CD4-positive, alpha-beta T cell (primary cell): ENCODE measurements at regions not wholly inside any gene's neighbourhood (a gene's known extent, or its start where the extent isn't known, plus 50 kb on each side); places are given as distances from the start of the nearest gene placed in this dataset.

Experiments
- ATAC-seq: fragments of 200-7000 bp; cut with Tn5 transposase; one replicate; pipeline ENCODE4 v1.10.0; 2022; ENCODE audit warnings: mild to moderate bottlenecking; ENCODE audit not compliant: poor library complexity
- CTCF ChIA-PET: fragments of 350-600 bp; sonication (Branson Sonifier 250); formaldehyde crosslinking; loops from one replicate; lab custom pipeline; 2021; ENCODE audit warnings: antibody characterized with exemption, inconsistent platforms; lab: Charles Lee
- POLR2A ChIA-PET: fragments of 350-600 bp; sonication (Branson Sonifier 250); formaldehyde crosslinking; loops from one replicate; lab custom pipeline; 2021; ENCODE audit warnings: antibody characterized with exemption, inconsistent platforms; lab: Charles Lee
- DNase-seq, 14 experiments: peaks; one replicate each; pipeline ENCODE4 v3.0.0-alpha.2; 2013 to 2020; ENCODE audit warnings: mixed read lengths in 2 of 14
- H3K27ac ChIP-seq, 2 donors: one replicate each; pipeline versions ENCODE4 v1.5.1 to v1.7.0; 2013; ENCODE audit warnings: low read length in 2 of 2, low read depth in 1 of 2, mild to moderate bottlenecking in 1 of 2
- H3K27me3 ChIP-seq, 2 experiments: 1 replicate in 1 of 2; 2 replicates in 1 of 2; pipeline versions ENCODE4 v1.6.1 to v1.7.0; 2013; ENCODE audit warnings: low read length in 2 of 2, control low read depth in 1 of 2, mild to moderate bottlenecking in 1 of 2, moderate library complexity in 1 of 2; ENCODE audit not compliant: insufficient read depth in 2 of 2, control insufficient read depth in 1 of 2
- H3K36me3 ChIP-seq: one replicate; pipeline ENCODE4 v1.6.1; 2013; ENCODE audit warnings: low read length, control low read depth; ENCODE audit not compliant: insufficient read depth
- H3K4me1 ChIP-seq: one replicate; pipeline ENCODE4 v1.6.1; 2013; ENCODE audit warnings: low read length, control low read depth; ENCODE audit not compliant: insufficient read depth
- H3K4me3 ChIP-seq: one replicate; pipeline ENCODE4 v1.5.1; 2013; ENCODE audit warnings: mild to moderate bottlenecking, low read length, moderate library complexity
- H3K9me3 ChIP-seq, 2 experiments: 1 replicate in 1 of 2; 2 replicates in 1 of 2; pipeline versions ENCODE4 v1.6.1 to v1.7.0; 2013; ENCODE audit warnings: low read length in 2 of 2, mild to moderate bottlenecking in 2 of 2, control low read depth in 1 of 2, moderate library complexity in 1 of 2; ENCODE audit not compliant: control insufficient read depth in 1 of 2, insufficient read depth in 1 of 2
- H3K27ac Mint-ChIP-seq: one replicate; pipeline ENCODE4 v1.8.0; 2020; ENCODE audit warnings: mixed read lengths
- H3K27me3 Mint-ChIP-seq: one replicate; pipeline ENCODE4 v1.8.0; 2021; ENCODE audit warnings: mixed read lengths
- H3K36me3 Mint-ChIP-seq: one replicate; pipeline ENCODE4 v1.8.0; 2021; ENCODE audit warnings: low read depth, mixed read lengths
- H3K4me1 Mint-ChIP-seq: one replicate; pipeline ENCODE4 v1.8.0; 2021; ENCODE audit warnings: low read depth, mixed read lengths
- H3K4me3 Mint-ChIP-seq: one replicate; pipeline ENCODE4 v1.8.0; 2020; ENCODE audit warnings: mild to moderate bottlenecking, mixed read lengths
- H3K9me3 Mint-ChIP-seq: one replicate; pipeline ENCODE4 v1.8.0; 2020; ENCODE audit warnings: mixed read lengths
- CTCF ChIP-seq: fragments of 200-600 bp; IDR thresholded peaks from one replicate; pipeline ENCODE4 v1.8.0; 2022; ENCODE audit warnings: antibody characterized with exemption, mild to moderate bottlenecking
- intact Hi-C, 2 experiments: fragments of 100-400 bp; cut with DNase I in 1 of 2; cut with micrococcal nuclease in 1 of 2; formaldehyde crosslinking; loops; one replicate each; pipeline versions ENCODE4 v1.15.1 to v1.9.0; 2023 to 2025; cut with DNase I, micrococcal nuclease

- no peak overlapping the region for H3K4me3 Mint-ChIP-seq
- DNase-seq (no peak), ATAC-seq (no peak)
- ChIA-PET POLR2A (no interaction called here), CTCF (interaction anchor here (0.6 kb wide), 1 partner anchor 900 kb away, joined by 3 read pairs; no protein-coding TSS in a partner anchor)
- no peak overlapping the region for H3K27ac Mint-ChIP-seq
- Histone ChIP-seq H3K36me3 (no peaks in the 10 kb centered on the region), H3K27me3 (no peaks in the 10 kb centered on the region), H3K4me1 (peaks cover 4% of the 10 kb centered on the region), H3K27ac (no peak overlapping the region), H3K9me3 (no peaks in the 10 kb centered on the region), H3K4me3 (no peak overlapping the region)
- intact Hi-C loops, result no loop called here
- no peaks in the 10 kb centered on the region for H3K27me3 Mint-ChIP-seq
- H3K4me1 Mint-ChIP-seq, result peaks cover 6% of the 10 kb centered on the region
- TF ChIP-seq CTCF, result no peak
- H3K36me3 Mint-ChIP-seq, result no peaks in the 10 kb centered on the region
- H3K9me3 Mint-ChIP-seq, result no peaks in the 10 kb centered on the region
Observed at GRCh38 chrX:134721766-134722532, 63.7 kb upstream of the PLAC1 start.

GRCh38 chrX:134718966-134719317 is 60.7 kb upstream of the PLAC1 start:
- Histone ChIP-seq H3K27ac (no peak overlapping the region), H3K4me1 (peaks cover 4% of the 10 kb centered on the region), H3K36me3 (no peaks in the 10 kb centered on the region), H3K27me3 (no peaks in the 10 kb centered on the region), H3K4me3 (no peak overlapping the region), H3K9me3 (no peaks in the 10 kb centered on the region)
- no peaks in the 10 kb centered on the region for H3K36me3 Mint-ChIP-seq
- peaks cover 6% of the 10 kb centered on the region for H3K4me1 Mint-ChIP-seq
- ATAC-seq (no peak), DNase-seq (peak in 3 of 14 experiments; percentile 1 to 38 (median 12))
- H3K27ac Mint-ChIP-seq, result no peak overlapping the region
- intact Hi-C loops, result no loop called here
- TF ChIP-seq CTCF, result no peak
- POLR2A ChIA-PET, result no interaction called here
- no peak overlapping the region for H3K4me3 Mint-ChIP-seq
- CTCF ChIA-PET, result no interaction called here
- no peaks in the 10 kb centered on the region for H3K27me3 Mint-ChIP-seq
- H3K9me3 Mint-ChIP-seq, result no peaks in the 10 kb centered on the region

GRCh38 chrX:134718105-134718965 is 60.1 kb upstream of the PLAC1 start:
- DNase-seq (no peak), ATAC-seq (no peak)
- peaks cover 4% of the 10 kb centered on the region for H3K4me1 ChIP-seq

More at GRCh38 chrX:134718105-134718965, 60.1 kb upstream of the PLAC1 start:
- no peaks in the 10 kb centered on the region for H3K36me3 ChIP-seq
- H3K27me3 Mint-ChIP-seq, result no peaks in the 10 kb centered on the region
- H3K4me3 ChIP-seq, result no peak overlapping the region
- intact Hi-C loops, result no loop called here
- H3K4me3 Mint-ChIP-seq, result no peak overlapping the region
- no peak for TF ChIP-seq CTCF
- no peak overlapping the region for H3K27ac ChIP-seq
- H3K27me3 ChIP-seq, result no peaks in the 10 kb centered on the region
- no peaks in the 10 kb centered on the region for H3K9me3 ChIP-seq
- ChIA-PET CTCF (no interaction called here), POLR2A (no interaction called here)
- H3K4me1 Mint-ChIP-seq, result peaks cover 6% of the 10 kb centered on the region
- no peaks in the 10 kb centered on the region for H3K9me3 Mint-ChIP-seq
- no peaks in the 10 kb centered on the region for H3K36me3 Mint-ChIP-seq
- no peak overlapping the region for H3K27ac Mint-ChIP-seq
